HCT116 (cell line): ENCODE measurements at regions not wholly inside any gene's neighbourhood (a gene's known extent, or its start where the extent isn't known, plus 50 kb on each side); places are given as distances from the start of the nearest gene placed in this dataset.

Source experiments
- ATAC-seq: fragments of 200-7000 bp; cut with Tn5 transposase; 2 replicates; pipeline ENCODE4 v1.9.1; 2020; ENCODE audit warnings: mild to moderate bottlenecking, moderate library complexity
- BruUV-seq: library from RNA; stranded (reverse); fragments of 400-500 nt; replicated peaks from 2 replicates; lab custom pipeline; 2021; lab: Mats Ljungman, UMichigan
- CTCF ChIA-PET: fragments of 300-600 bp; sonication (Branson Sonifier 250); formaldehyde crosslinking; loops from one replicate; lab custom pipeline; 2021; ENCODE audit warnings: antibody characterized with exemption; lab: Charles Lee
- POLR2A ChIA-PET: fragments of 300-600, 350-600 bp; sonication (Branson Sonifier 250); formaldehyde crosslinking; loops from one replicate; lab custom pipeline; 2021; ENCODE audit warnings: antibody characterized with exemption; lab: Charles Lee
- RAD21 ChIA-PET, 2 experiments: fragments of 300-600 bp; sonication (Branson Sonifier 250); formaldehyde crosslinking; loops; one replicate each; lab custom pipeline; 2023; ENCODE audit warnings: low total read pairs in 2 of 2; ENCODE audit not compliant: uncharacterized antibody in 2 of 2, unreplicated experiment in 2 of 2, low non-redundant PET in 1 of 2; lab: Charles Lee
- DNase-seq: peaks from one replicate; pipeline ENCODE4 v3.0.0-alpha.2; 2010; ENCODE audit warnings: low read depth, low spot score
- H2AFZ ChIP-seq: fragments of 200-600 bp; shearing (Covaris generic), sonication (generic); 2 replicates; pipeline ENCODE4 v1.6.1; 2017; ENCODE audit warnings: low read depth, mixed run types, mixed read lengths, antibody characterized with exemption, low read length; ENCODE audit not compliant: poor library complexity, severe bottlenecking
- H3K27ac ChIP-seq: 2 replicates; pipeline ENCODE4 v1.5.1; 2012; ENCODE audit warnings: low read depth, low read length
- H3K27me3 ChIP-seq: fragments of 200-600 bp; sonication (generic); 2 replicates; pipeline ENCODE4 v1.6.1; 2016; ENCODE audit warnings: mixed run types, low read length, mixed read lengths; ENCODE audit not compliant: insufficient read depth
- H3K36me3 ChIP-seq, 2 experiments: fragments of 200-500 bp in 1 of 2; fragments of 200-600 bp in 1 of 2; sonication (Bioruptor generic) in 1 of 2; sonication (generic) in 1 of 2; 2 replicates each; pipeline versions ENCODE4 v1.5.1 to v1.6.1; 2014 to 2016; ENCODE audit warnings: low read length in 2 of 2, inconsistent platforms in 1 of 2, mixed read lengths in 1 of 2, mixed run types in 1 of 2; ENCODE audit not compliant: insufficient read depth in 2 of 2, control insufficient read depth in 1 of 2
- H3K4me1 ChIP-seq, 2 experiments: fragments of 200-600 bp in 1 of 2; sonication (generic) in 1 of 2; 2 replicates each; pipeline versions ENCODE4 v1.5.1 to v1.6.1; 2012 to 2017; ENCODE audit warnings: low read length in 2 of 2, inconsistent platforms in 1 of 2, mild to moderate bottlenecking in 1 of 2, mixed read lengths in 1 of 2, mixed run types in 1 of 2, moderate library complexity in 1 of 2; ENCODE audit not compliant: insufficient read depth in 2 of 2, control insufficient read depth in 1 of 2
- H3K4me2 ChIP-seq: fragments of 200-600 bp; sonication (generic); 2 replicates; pipeline ENCODE4 v1.6.1; 2017; ENCODE audit warnings: mixed run types, low read length, mixed read lengths
- H3K4me3 ChIP-seq, 2 experiments: fragments of 200-600 bp in 1 of 2; sonication (generic) in 1 of 2; replicated peaks in 1 of 2; 2 replicates each; pipeline ENCODE4 v1.5.1; 2011 to 2016; ENCODE audit warnings: low read length in 2 of 2, control low read depth in 1 of 2, low read depth in 1 of 2, mild to moderate bottlenecking in 1 of 2, mixed read lengths in 1 of 2, mixed run types in 1 of 2
- H3K79me2 ChIP-seq: fragments of 200-600 bp; sonication (generic); 2 replicates; pipeline ENCODE4 v1.6.1; 2017; ENCODE audit warnings: mild to moderate bottlenecking, mixed run types, low read length, moderate library complexity, mixed read lengths; ENCODE audit not compliant: insufficient read depth
- H3K9ac ChIP-seq: fragments of 200-600 bp; sonication (generic); 2 replicates; pipeline ENCODE4 v1.6.1; 2016; ENCODE audit warnings: low read length, mixed read lengths
- H3K9me2 ChIP-seq: fragments of 200-600 bp; sonication (generic), shearing (Covaris generic); 2 replicates; pipeline ENCODE4 v1.6.1; 2017; ENCODE audit warnings: mixed run types, mild to moderate bottlenecking, moderate library complexity; ENCODE audit not compliant: insufficient read depth
- H3K9me3 ChIP-seq, 2 experiments: fragments of 200-500 bp in 1 of 2; fragments of 200-600 bp in 1 of 2; sonication (Bioruptor generic) in 1 of 2; sonication (generic) in 1 of 2; 2 replicates each; pipeline ENCODE4 v1.6.1; 2014 to 2017; ENCODE audit warnings: low read length in 2 of 2, mixed read lengths in 2 of 2, inconsistent platforms in 1 of 2, low read depth in 1 of 2, mild to moderate bottlenecking in 1 of 2, mixed run types in 1 of 2, moderate library complexity in 1 of 2; ENCODE audit not compliant: control insufficient read depth in 1 of 2, insufficient read depth in 1 of 2
- H4K20me1 ChIP-seq: fragments of 200-600 bp; sonication (generic), shearing (Covaris generic); 2 replicates; pipeline ENCODE4 v1.6.1; 2017; ENCODE audit warnings: mixed run types, mild to moderate bottlenecking, moderate library complexity; ENCODE audit not compliant: insufficient read depth
- ATF3 ChIP-seq: IDR thresholded peaks from 2 replicates; pipeline ENCODE4 v1.6.1; 2012
- CBX3 ChIP-seq: IDR thresholded peaks from 2 replicates; pipeline ENCODE4 v1.6.1; 2012; ENCODE audit warnings: low read depth
- CEBPB ChIP-seq: IDR thresholded peaks from 2 replicates; pipeline ENCODE4 v1.6.1; 2012; ENCODE audit warnings: low read depth
- EGR1 ChIP-seq: IDR thresholded peaks from 2 replicates; pipeline ENCODE4 v1.6.1; 2012; ENCODE audit warnings: low read depth
- ELF1 ChIP-seq: IDR thresholded peaks from 2 replicates; pipeline ENCODE4 v1.6.1; 2012; ENCODE audit warnings: low read depth, borderline replicate concordance
- EZH2 ChIP-seq: fragments of 200-600 bp; sonication (generic); IDR thresholded peaks from 2 replicates; pipeline ENCODE4 v1.6.1; 2017; ENCODE audit warnings: antibody characterized with exemption, mixed run types
- EZH2phosphoT487 ChIP-seq: fragments of 200-600 bp; IDR thresholded peaks from 2 replicates; pipeline ENCODE4 v1.6.1; 2018; ENCODE audit warnings: antibody characterized with exemption, borderline replicate concordance
- JUND ChIP-seq: IDR thresholded peaks from 2 replicates; pipeline ENCODE4 v1.6.1; 2012
- MAX ChIP-seq: IDR thresholded peaks from 2 replicates; pipeline ENCODE4 v1.6.1; 2012
- RAD21 ChIP-seq: IDR thresholded peaks from 2 replicates; pipeline ENCODE4 v1.6.1; 2012; ENCODE audit warnings: low read depth, mild to moderate bottlenecking
- REST ChIP-seq: IDR thresholded peaks from 2 replicates; pipeline ENCODE4 v1.6.1; 2012; ENCODE audit warnings: low read depth
- SIN3A ChIP-seq: IDR thresholded peaks from 2 replicates; pipeline ENCODE4 v1.6.1; 2012; ENCODE audit warnings: low read depth
- SP1 ChIP-seq: IDR thresholded peaks from 2 replicates; pipeline ENCODE4 v1.6.1; 2012; ENCODE audit warnings: low read depth
- SRF ChIP-seq: IDR thresholded peaks from 2 replicates; pipeline ENCODE4 v1.6.1; 2012; ENCODE audit warnings: low read depth
- YY1 ChIP-seq: IDR thresholded peaks from 2 replicates; pipeline ENCODE4 v1.6.1; 2011; ENCODE audit warnings: low read length, low read depth, moderate library complexity, mild to moderate bottlenecking; ENCODE audit not compliant: insufficient replicate concordance; ENCODE audit errors: extremely low read depth
- ZBTB33 ChIP-seq: IDR thresholded peaks from 2 replicates; pipeline ENCODE4 v1.6.1; 2011; ENCODE audit warnings: mild to moderate bottlenecking, low read length, moderate library complexity; ENCODE audit not compliant: insufficient replicate concordance; ENCODE audit errors: extremely low read depth
- ZNF274 ChIP-seq: fragments of 200-500 bp; sonication (Bioruptor generic); IDR thresholded peaks from 2 replicates; pipeline ENCODE4 v1.6.1; 2014; ENCODE audit warnings: mild to moderate bottlenecking, low read depth, low read length, inconsistent platforms
- intact Hi-C: fragments of 100-400 bp; cut with micrococcal nuclease; formaldehyde crosslinking; loops from 2 replicates; pipeline ENCODE4 v1.10.0; 2022

- no peaks in the 10 kb centered on the region for H3K36me3 ChIP-seq
- CTCF ChIA-PET: no interaction called here
- intact Hi-C loops: no loop called here
- no peak overlapping the region for H3K27ac ChIP-seq
- H3K9ac ChIP-seq: no peak overlapping the region
- no peak for DNase-seq
- peaks cover 6 to 21% of the 10 kb centered on the region in 2 experiments; a peak in 2 of 4 replicates for H3K9me3 ChIP-seq
- H3K4me3 ChIP-seq: no peak overlapping the region
- H2AFZ ChIP-seq: no peak overlapping the region
- BruUV-seq: no TSS peak
- TF ChIP-seq JUND (no peak), CEBPB (no peak), ZBTB33 (no peak), REST (no peak), MAX (no peak), EZH2 (no peak), SP1 (no peak), SRF (no peak), EGR1 (no peak), EZH2phosphoT487 (no peak), YY1 (no peak), RAD21 (no peak), CBX3 (no peak), ZNF274 (no peak), SIN3A (no peak), ATF3 (no peak), ELF1 (no peak)
- ATAC-seq: no peak
- POLR2A ChIA-PET: no interaction called here
- H3K9me2 ChIP-seq: no peaks in the 10 kb centered on the region
- H3K4me1 ChIP-seq: no peaks in the 10 kb centered on the region
- no peak overlapping the region for H3K4me2 ChIP-seq
- no peaks in the 10 kb centered on the region for H3K27me3 ChIP-seq
- RAD21 ChIA-PET: no interaction called here
- H4K20me1 ChIP-seq: no peaks in the 10 kb centered on the region
- H3K79me2 ChIP-seq: no peaks in the 10 kb centered on the region
These were observed 158.6 kb upstream of the CHRM2 start for GRCh38 chr7:136709876-136710275.
